Cardiac fibroblast (primary cell): ENCODE measurements at regions not wholly inside any gene's neighbourhood (a gene's known extent, or its start where the extent isn't known, plus 50 kb on each side); places are given as distances from the start of the nearest gene placed in this dataset.
A peak's percentile ranks its signal among the peaks of the same experiment; 100 is the strongest.

ENCODE experiments used
- DNase-seq, 2 donors: peaks; one replicate each; pipeline versions ENCODE4 v3.0.0 to v3.0.0-alpha.2; 2010; ENCODE audit warnings: low read depth in 2 of 2
- H3K4me3 ChIP-seq, 2 donors: replicated peaks in 1 of 2; 1 replicate in 1 of 2; 2 replicates in 1 of 2; pipeline ENCODE4 v1.5.1; 2011; ENCODE audit warnings: low read depth in 2 of 2, low read length in 2 of 2, mild to moderate bottlenecking in 2 of 2, moderate library complexity in 1 of 2
- TF ChIP-seq, protein P1 (sequence below): IDR thresholded peaks from one replicate; pipeline ENCODE4 v1.5.1; 2011; ENCODE audit warnings: low read depth, mild to moderate bottlenecking, low read length, inconsistent platforms

GRCh38 chrX:44415639-44416386 is 72.3 kb upstream of the EFHC2 start:
- no peak overlapping the region for H3K4me3 ChIP-seq
- DNase-seq, result no peak
- TF ChIP-seq, protein P1, sequence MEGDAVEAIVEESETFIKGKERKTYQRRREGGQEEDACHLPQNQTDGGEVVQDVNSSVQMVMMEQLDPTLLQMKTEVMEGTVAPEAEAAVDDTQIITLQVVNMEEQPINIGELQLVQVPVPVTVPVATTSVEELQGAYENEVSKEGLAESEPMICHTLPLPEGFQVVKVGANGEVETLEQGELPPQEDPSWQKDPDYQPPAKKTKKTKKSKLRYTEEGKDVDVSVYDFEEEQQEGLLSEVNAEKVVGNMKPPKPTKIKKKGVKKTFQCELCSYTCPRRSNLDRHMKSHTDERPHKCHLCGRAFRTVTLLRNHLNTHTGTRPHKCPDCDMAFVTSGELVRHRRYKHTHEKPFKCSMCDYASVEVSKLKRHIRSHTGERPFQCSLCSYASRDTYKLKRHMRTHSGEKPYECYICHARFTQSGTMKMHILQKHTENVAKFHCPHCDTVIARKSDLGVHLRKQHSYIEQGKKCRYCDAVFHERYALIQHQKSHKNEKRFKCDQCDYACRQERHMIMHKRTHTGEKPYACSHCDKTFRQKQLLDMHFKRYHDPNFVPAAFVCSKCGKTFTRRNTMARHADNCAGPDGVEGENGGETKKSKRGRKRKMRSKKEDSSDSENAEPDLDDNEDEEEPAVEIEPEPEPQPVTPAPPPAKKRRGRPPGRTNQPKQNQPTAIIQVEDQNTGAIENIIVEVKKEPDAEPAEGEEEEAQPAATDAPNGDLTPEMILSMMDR, result no peak

- DNase-seq, result peak in 1 of 2 donors; percentile 0
- H3K4me3 ChIP-seq, result no peak overlapping the region
- TF ChIP-seq, protein P1, result no peak
These were observed 57.7 kb upstream of the EFHC2 start for GRCh38 chrX:44401151-44401550.

GRCh38 chrX:44400588-44400987 is 57.1 kb upstream of the EFHC2 start:
- peak; percentile 85 to 88 for DNase-seq
- H3K4me3 ChIP-seq, result no peak overlapping the region
- TF ChIP-seq, protein P1, result no peak

DNA sequence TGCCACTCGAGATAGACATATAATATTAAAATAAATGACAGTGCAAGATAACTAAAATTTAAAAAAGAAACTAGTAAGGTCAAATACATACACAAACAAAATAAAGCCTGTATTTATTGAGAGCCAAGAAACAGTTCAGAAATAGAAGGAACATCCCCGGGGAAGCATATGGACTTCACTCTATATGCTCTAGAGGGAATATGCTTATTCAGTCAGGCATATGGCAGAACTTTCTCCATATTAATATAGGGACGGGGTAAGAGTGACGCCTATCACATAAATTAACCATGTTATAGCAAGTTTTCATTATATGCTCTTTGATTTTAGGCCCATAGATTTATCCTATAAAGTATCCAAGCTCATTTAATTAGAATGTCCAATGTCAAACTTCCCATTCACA is 56.7 kb upstream of the EFHC2 start:
- DNase-seq, result peak in 1 of 2 donors; percentile 0
- H3K4me3 ChIP-seq, result no peak overlapping the region
- TF ChIP-seq, protein P1, result no peak
